IMR-90 (cell line): ENCODE measurements at regions not wholly inside any gene's neighbourhood (a gene's known extent, or its start where the extent isn't known, plus 50 kb on each side); places are given as distances from the start of the nearest gene placed in this dataset.

Experiments
- ATAC-seq: fragments of 200-7000 bp; cut with Tn5 transposase; 2 replicates; pipeline ENCODE4 v1.9.1; 2020; ENCODE audit warnings: low read depth, mild to moderate bottlenecking, moderate library complexity
- BruUV-seq: library from RNA; stranded (reverse); fragments of 400-500 nt; replicated peaks from 2 replicates; lab custom pipeline; 2021; lab: Mats Ljungman, UMichigan
- CTCF ChIA-PET: fragments of 300-600 bp; formaldehyde crosslinking; extraction: SDS; loops from one replicate; lab custom pipeline; 2021; ENCODE audit warnings: antibody characterized with exemption; lab: Yijun Ruan, JAX
- POLR2A ChIA-PET: fragments of 300-600 bp; sonication (Branson Sonifier 250); formaldehyde crosslinking; loops from one replicate; lab custom pipeline; 2022; ENCODE audit warnings: antibody characterized with exemption; ENCODE audit not compliant: unreplicated experiment; lab: Charles Lee
- DNase-seq: peaks from one replicate; pipeline ENCODE4 v3.0.0; 2013
- H2AFZ ChIP-seq: replicated peaks from 2 replicates; pipeline ENCODE3; 2013; ENCODE audit warnings: low read length, mild to moderate bottlenecking; ENCODE audit not compliant: poor library complexity
- H2AK5ac ChIP-seq: 2 replicates; pipeline ENCODE4 v1.6.1; 2013; ENCODE audit warnings: low read depth, low read length, inconsistent platforms
- H2AK9ac ChIP-seq: replicated peaks from 2 replicates; pipeline ENCODE3; 2013; ENCODE audit warnings: mild to moderate bottlenecking, low read depth, low read length, moderate library complexity; ENCODE audit not compliant: poor library complexity
- H2BK120ac ChIP-seq: 2 replicates; pipeline ENCODE4 v1.6.1; 2013; ENCODE audit warnings: low read depth, low read length, inconsistent platforms
- H2BK15ac ChIP-seq: 3 replicates; pipeline ENCODE4 v1.6.1; 2013; ENCODE audit warnings: low read depth, low read length, inconsistent platforms
- H2BK20ac ChIP-seq: 2 replicates; pipeline ENCODE4 v1.6.1; 2013; ENCODE audit warnings: low read depth, mild to moderate bottlenecking, inconsistent platforms, low read length, moderate library complexity
- H2BK5ac ChIP-seq: 2 replicates; pipeline ENCODE4 v1.6.1; 2013; ENCODE audit warnings: mild to moderate bottlenecking, low read depth, low read length, inconsistent platforms; ENCODE audit not compliant: poor library complexity, severe bottlenecking
- H3K14ac ChIP-seq: replicated peaks from 2 replicates; pipeline ENCODE4 v1.6.1; 2013; ENCODE audit warnings: low read depth, low read length, inconsistent platforms
- H3K18ac ChIP-seq: 2 replicates; pipeline ENCODE4 v1.6.1; 2013; ENCODE audit warnings: low read depth, low read length, control low read depth
- H3K23ac ChIP-seq: 2 replicates; pipeline ENCODE4 v1.6.1; 2013; ENCODE audit warnings: low read depth, low read length, inconsistent platforms
- H3K27ac ChIP-seq: 2 replicates; pipeline ENCODE4 v1.5.1; 2013; ENCODE audit warnings: mild to moderate bottlenecking, control low read depth, low read length; ENCODE audit not compliant: insufficient read depth
- H3K27me3 ChIP-seq: 2 replicates; pipeline ENCODE4 v1.6.1; 2013; ENCODE audit warnings: low read length; ENCODE audit not compliant: control insufficient read depth, insufficient read depth
- H3K36me3 ChIP-seq: 2 replicates; pipeline ENCODE4 v1.6.1; 2013; ENCODE audit warnings: low read length, mixed read lengths; ENCODE audit not compliant: control insufficient read depth, insufficient read depth
- H3K4ac ChIP-seq: 2 replicates; pipeline ENCODE4 v1.6.1; 2013; ENCODE audit warnings: low read depth, low read length, inconsistent platforms
- H3K4me1 ChIP-seq: 2 replicates; pipeline ENCODE4 v1.6.1; 2013; ENCODE audit warnings: low read length, mixed read lengths; ENCODE audit not compliant: control insufficient read depth, insufficient read depth
- H3K4me2 ChIP-seq: 2 replicates; pipeline ENCODE4 v1.6.1; 2013; ENCODE audit warnings: low read depth, mild to moderate bottlenecking, control low read depth, low read length, moderate library complexity
- H3K4me3 ChIP-seq: 2 replicates; pipeline ENCODE4 v1.5.1; 2013; ENCODE audit warnings: low read depth, mild to moderate bottlenecking, control low read depth, low read length, moderate library complexity; ENCODE audit not compliant: insufficient read depth
- H3K56ac ChIP-seq: 2 replicates; pipeline ENCODE4 v1.6.1; 2013; ENCODE audit warnings: low read length, inconsistent platforms; ENCODE audit not compliant: insufficient read depth; ENCODE audit errors: extremely low read depth
- H3K79me1 ChIP-seq, 2 experiments: 2 replicates each; pipeline ENCODE4 v1.6.1; 2013; ENCODE audit warnings: low read length in 2 of 2, inconsistent platforms in 1 of 2, low read depth in 1 of 2
- H3K9ac ChIP-seq: 2 replicates; pipeline ENCODE4 v1.6.1; 2013; ENCODE audit warnings: low read depth, low read length, control low read depth
- H3K9me1 ChIP-seq: 2 replicates; pipeline ENCODE4 v1.6.1; 2013; ENCODE audit warnings: low read length, inconsistent platforms; ENCODE audit not compliant: insufficient read depth
- H3K9me3 ChIP-seq: 2 replicates; pipeline ENCODE4 v1.6.1; 2013; ENCODE audit warnings: low read length; ENCODE audit not compliant: control insufficient read depth, insufficient read depth
- H4K20me1 ChIP-seq: 2 replicates; pipeline ENCODE4 v1.6.1; 2013; ENCODE audit warnings: low read length, inconsistent platforms; ENCODE audit not compliant: insufficient read depth
- H4K5ac ChIP-seq: 2 replicates; pipeline ENCODE4 v1.6.1; 2013; ENCODE audit warnings: mild to moderate bottlenecking, low read depth, low read length, control low read depth
- H4K8ac ChIP-seq, 2 experiments: 2 replicates each; pipeline ENCODE4 v1.6.1; 2013; ENCODE audit warnings: low read depth in 2 of 2, low read length in 2 of 2, control low read depth in 1 of 2, inconsistent platforms in 1 of 2
- H4K91ac ChIP-seq: 2 replicates; pipeline ENCODE4 v1.6.1; 2013; ENCODE audit warnings: low read depth, low read length, inconsistent platforms; ENCODE audit not compliant: insufficient read depth
- MAFK ChIP-seq: IDR thresholded peaks from 2 replicates; pipeline ENCODE4 v1.6.1; 2012; ENCODE audit warnings: low read depth, low read length, improper control_type of control experiment
- WGBS, 2 experiments: methylation state at CpG; one replicate each; pipeline versions ENCODE4 v1.1.5 to v1.1.7; 2013; ENCODE audit warnings: missing lambda C conversion rate in 2 of 2; ENCODE audit not compliant: insufficient read length in 1 of 2; ENCODE audit errors: extremely low coverage in 2 of 2; 5-methylcytosine and 5-hydroxymethylcytosine counted together
- dilution Hi-C: fragments of 300-500 bp; cut with HindIII; formaldehyde crosslinking; loops from one replicate; pipeline ENCODE4 v1.14.3; 2018; ENCODE audit warnings: low sequenced_read_pairs; ENCODE audit not compliant: unreplicated experiment
- in situ Hi-C: fragments of 300-500 bp; cut with MboI; formaldehyde crosslinking; loops from 3 replicates; pipeline ENCODE4 v1.14.3; 2019; ENCODE audit warnings: low sequenced_read_pairs, inconsistent platforms, mixed read lengths
- intact Hi-C: fragments of 100-400 bp; cut with micrococcal nuclease; formaldehyde crosslinking; loops from 2 replicates; pipeline ENCODE4 v1.10.0; 2022

- intact Hi-C loops (no loop called here), dilution Hi-C loops (no loop called here), in situ Hi-C loops (no loop called here)
- Histone ChIP-seq H3K14ac (no peak overlapping the region), H3K27me3 (peaks cover 59% of the 10 kb centered on the region), H3K4me3 (no peak overlapping the region), H2AK9ac (no peak overlapping the region), H3K18ac (no peak overlapping the region), H4K8ac (no peak overlapping the region), H3K9ac (no peak overlapping the region), H2AFZ (peak overlapping the region; percentile 44), H2AK5ac (no peak overlapping the region), H3K27ac (no peak overlapping the region), H3K9me1 (no peaks in the 10 kb centered on the region), H2BK120ac (no peak overlapping the region), H3K4me2 (no peak overlapping the region), H3K56ac (no peak overlapping the region), H2BK15ac (no peak overlapping the region), H3K79me1 (no peaks in the 10 kb centered on the region), H2BK5ac (no peak overlapping the region), H3K9me3 (no peaks in the 10 kb centered on the region), H2BK20ac (no peak overlapping the region), H3K4ac (no peak overlapping the region), H4K20me1 (no peaks in the 10 kb centered on the region), H4K91ac (no peak overlapping the region), H4K5ac (no peak overlapping the region), H3K36me3 (no peaks in the 10 kb centered on the region), H3K4me1 (no peaks in the 10 kb centered on the region), H3K23ac (no peak overlapping the region)
- BruUV-seq, result no TSS peak
- ChIA-PET CTCF (no interaction called here), POLR2A (no interaction called here)
- TF ChIP-seq MAFK, result no peak
- DNase-seq (no peak), ATAC-seq (no peak)
- no CpG with 5 or more reads among the region's 9 CpGs for WGBS, 2 experiments
Measured at GRCh38 chr6:44715188-44715587, 327.7 kb downstream of the CDC5L start.
